ENCODE measurements at regions not wholly inside any gene's neighbourhood (a gene's known extent, or its start where the extent isn't known, plus 50 kb on each side); places are given as distances from the start of the nearest gene placed in this dataset.

- no peak for TF ChIP-seq CTCF (IDR thresholded peaks at IDR 0.05)
- no peak for TF ChIP-seq EP300 (IDR thresholded peaks at IDR 0.05)
Measured at GRCh38 chr9:111195766-111196165, 134.3 kb downstream of the OR2K2 start.
